Iris pigment epithelial cell (primary cell): ENCODE measurements at regions not wholly inside any gene's neighbourhood (a gene's known extent, or its start where the extent isn't known, plus 50 kb on each side); places are given as distances from the start of the nearest gene placed in this dataset.

Experiments
- DNase-seq: peaks from one replicate; pipeline ENCODE4 v3.0.0-alpha.2; 2011; ENCODE audit warnings: low read depth

GRCh38 chr3:104474011-104474410 is 892.7 kb upstream of the ALCAM start:
- DNase-seq, result no peak

- DNase-seq, result no peak
Observed at GRCh38 chr3:104503022-104503421, 863.7 kb upstream of the ALCAM start.

GRCh38 chr3:104510131-104510849 is 856.4 kb upstream of the ALCAM start:
- peak; percentile 20 for DNase-seq

- no peak for DNase-seq
Observed at GRCh38 chr3:104514371-104514770, 852.3 kb upstream of the ALCAM start.

GRCh38 chr3:104514776-104515175 is 851.9 kb upstream of the ALCAM start:
- no peak for DNase-seq

GRCh38 chr3:104519068-104519467 is 847.6 kb upstream of the ALCAM start:
- DNase-seq, result no peak

- no peak for DNase-seq
Observed at GRCh38 chr3:104519468-104520227, 847.1 kb upstream of the ALCAM start.

- no peak for DNase-seq
Observed at GRCh38 chr3:104520228-104520655, 846.5 kb upstream of the ALCAM start.

- DNase-seq, result no peak
Observed at GRCh38 chr3:104521606-104522336, 844.9 kb upstream of the ALCAM start.

GRCh38 chr3:104523136-104523535 is 843.6 kb upstream of the ALCAM start:
- DNase-seq, result no peak

GRCh38 chr3:104526901-104527401 is 839.8 kb upstream of the ALCAM start:
- DNase-seq, result no peak

- DNase-seq, result no peak
Observed at GRCh38 chr3:104530934-104531333, 835.8 kb upstream of the ALCAM start.

- no peak for DNase-seq
Observed at GRCh38 chr3:104536715-104537114, 830.0 kb upstream of the ALCAM start.

- DNase-seq, result no peak
Observed at GRCh38 chr3:104537323-104537722, 829.4 kb upstream of the ALCAM start.

GRCh38 chr3:104546301-104546700 is 820.4 kb upstream of the ALCAM start:
- DNase-seq, result no peak

- DNase-seq, result no peak
Observed at GRCh38 chr3:104547031-104547430, 819.7 kb upstream of the ALCAM start.

- no peak for DNase-seq
Observed at GRCh38 chr3:104548401-104548800, 818.3 kb upstream of the ALCAM start.

GRCh38 chr3:104549099-104549714 is 817.5 kb upstream of the ALCAM start:
- peak; percentile 1 for DNase-seq

GRCh38 chr3:104553121-104553520 is 813.6 kb upstream of the ALCAM start:
- no peak for DNase-seq

GRCh38 chr3:104554425-104554824 is 812.3 kb upstream of the ALCAM start:
- no peak for DNase-seq

- no peak for DNase-seq
Observed at GRCh38 chr3:104555728-104556127, 811.0 kb upstream of the ALCAM start.
